Peyer's patch (tissue), 4 donors: ENCODE measurements at regions not wholly inside any gene's neighbourhood (a gene's known extent, or its start where the extent isn't known, plus 50 kb on each side); places are given as distances from the start of the nearest gene placed in this dataset.

Source experiments
- DNase-seq, 3 donors: peaks; one replicate each; pipeline ENCODE4 v3.0.0-alpha.2; 2017 to 2019
- H3K27ac ChIP-seq, 4 donors: fragments of 200-600 bp; sonication (generic); one replicate each; pipeline ENCODE4 v1.5.1; 2016 to 2019
- H3K27me3 ChIP-seq, 2 donors: fragments of 200-600 bp; sonication (generic); one replicate each; pipeline ENCODE4 v1.5.1; 2019
- H3K36me3 ChIP-seq, 3 donors: fragments of 200-600 bp; sonication (generic); one replicate each; pipeline ENCODE4 v1.5.1; 2016 to 2019
- H3K4me1 ChIP-seq, 4 donors: fragments of 200-600 bp; sonication (generic); one replicate each; pipeline ENCODE4 v1.5.1; 2016 to 2019
- H3K4me3 ChIP-seq, 4 donors: fragments of 200-600 bp; sonication (generic); 1 replicate in 3 of 4; 2 replicates in 1 of 4; pipeline ENCODE4 v1.5.1; 2016 to 2019; ENCODE audit warnings: mild to moderate bottlenecking in 1 of 4
- H3K9me3 ChIP-seq, 4 donors: fragments of 200-600 bp; sonication (generic); one replicate each; pipeline ENCODE4 v1.5.1; 2016 to 2019; ENCODE audit warnings: mild to moderate bottlenecking in 1 of 4
- POLR2A ChIP-seq, 2 donors: fragments of 450-650 bp; IDR thresholded peaks; one replicate each; pipeline ENCODE4 v1.5.1; 2017; ENCODE audit warnings: antibody characterized with exemption in 2 of 2, mild to moderate bottlenecking in 2 of 2, moderate library complexity in 2 of 2
- TF ChIP-seq, protein P1 (sequence below), 6 experiments: fragments of 450-650 bp in 4 of 6; fragments of 200-600 bp in 2 of 6; sonication (generic) in 1 of 6; IDR thresholded peaks; one replicate each; pipeline ENCODE4 v1.5.1; 2017 to 2019; ENCODE audit warnings: antibody characterized with exemption in 6 of 6, mild to moderate bottlenecking in 3 of 6, moderate library complexity in 1 of 6

GRCh38 chr5:7210549-7210948, 185.4 kb upstream of the ADCY2 start:
- Histone ChIP-seq H3K27me3 (no peaks in the 10 kb centered on the region), H3K36me3 (no peaks in the 10 kb centered on the region), H3K4me3 (no peak overlapping the region), H3K27ac (peak overlapping the region in 1 of 4 donors; percentile 20), H3K9me3 (no peaks in the 10 kb centered on the region), H3K4me1 (peaks cover 0 to 5% (median 2%) of the 10 kb centered on the region in 4 donors)
- TF ChIP-seq, protein P1, sequence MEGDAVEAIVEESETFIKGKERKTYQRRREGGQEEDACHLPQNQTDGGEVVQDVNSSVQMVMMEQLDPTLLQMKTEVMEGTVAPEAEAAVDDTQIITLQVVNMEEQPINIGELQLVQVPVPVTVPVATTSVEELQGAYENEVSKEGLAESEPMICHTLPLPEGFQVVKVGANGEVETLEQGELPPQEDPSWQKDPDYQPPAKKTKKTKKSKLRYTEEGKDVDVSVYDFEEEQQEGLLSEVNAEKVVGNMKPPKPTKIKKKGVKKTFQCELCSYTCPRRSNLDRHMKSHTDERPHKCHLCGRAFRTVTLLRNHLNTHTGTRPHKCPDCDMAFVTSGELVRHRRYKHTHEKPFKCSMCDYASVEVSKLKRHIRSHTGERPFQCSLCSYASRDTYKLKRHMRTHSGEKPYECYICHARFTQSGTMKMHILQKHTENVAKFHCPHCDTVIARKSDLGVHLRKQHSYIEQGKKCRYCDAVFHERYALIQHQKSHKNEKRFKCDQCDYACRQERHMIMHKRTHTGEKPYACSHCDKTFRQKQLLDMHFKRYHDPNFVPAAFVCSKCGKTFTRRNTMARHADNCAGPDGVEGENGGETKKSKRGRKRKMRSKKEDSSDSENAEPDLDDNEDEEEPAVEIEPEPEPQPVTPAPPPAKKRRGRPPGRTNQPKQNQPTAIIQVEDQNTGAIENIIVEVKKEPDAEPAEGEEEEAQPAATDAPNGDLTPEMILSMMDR (IDR thresholded peaks at IDR 0.05): no peak
- TF ChIP-seq POLR2A (IDR thresholded peaks at IDR 0.05): no peak
- DNase-seq: no peak

- TF ChIP-seq, protein P1 (IDR thresholded peaks at IDR 0.05): no peak
- TF ChIP-seq POLR2A (IDR thresholded peaks at IDR 0.05): no peak
- H3K4me3 ChIP-seq: no peak overlapping the region
- no peaks in the 10 kb centered on the region for H3K36me3 ChIP-seq
- H3K9me3 ChIP-seq: no peaks in the 10 kb centered on the region
- DNase-seq: no peak
- peaks cover 0 to 5% (median under 1%) of the 10 kb centered on the region in 4 donors for H3K4me1 ChIP-seq
- no peak overlapping the region for H3K27ac ChIP-seq
- H3K27me3 ChIP-seq: no peaks in the 10 kb centered on the region
Measured at GRCh38 chr5:7213525-7213924, 182.4 kb upstream of the ADCY2 start.

DNA sequence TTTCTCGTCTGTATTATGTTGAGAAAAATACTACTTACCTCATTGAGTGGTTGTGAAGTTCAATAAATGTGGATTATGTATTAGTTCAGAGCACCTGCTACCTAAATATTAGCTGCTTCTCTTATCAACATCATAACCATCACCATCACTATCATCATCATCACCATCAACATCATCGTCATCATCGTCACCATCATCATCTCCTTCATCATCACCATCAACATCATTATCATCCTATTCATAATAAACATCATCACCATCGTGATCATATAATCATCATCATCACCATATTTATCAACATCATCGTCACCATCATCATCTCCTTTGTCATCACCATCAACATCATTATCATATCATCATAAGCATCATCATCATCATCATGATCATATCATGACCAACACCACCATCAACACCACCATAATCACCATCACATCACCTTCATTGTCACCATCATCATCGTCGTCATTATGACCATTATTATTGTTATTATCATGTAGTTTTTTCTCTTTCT, 181.0 kb upstream of the ADCY2 start:
- no peak for TF ChIP-seq POLR2A (IDR thresholded peaks at IDR 0.05)
- TF ChIP-seq, protein P1 (IDR thresholded peaks at IDR 0.05): no peak
- Histone ChIP-seq H3K36me3 (no peaks in the 10 kb centered on the region), H3K27me3 (no peaks in the 10 kb centered on the region), H3K9me3 (no peaks in the 10 kb centered on the region), H3K4me1 (no peaks in the 10 kb centered on the region), H3K27ac (no peak overlapping the region), H3K4me3 (no peak overlapping the region)
- no peak for DNase-seq

GRCh38 chr5:7218141-7218540, 177.8 kb upstream of the ADCY2 start:
- Histone ChIP-seq H3K9me3 (no peaks in the 10 kb centered on the region), H3K27me3 (no peaks in the 10 kb centered on the region), H3K36me3 (no peaks in the 10 kb centered on the region), H3K4me1 (no peaks in the 10 kb centered on the region), H3K27ac (no peak overlapping the region), H3K4me3 (no peak overlapping the region)
- TF ChIP-seq, protein P1 (IDR thresholded peaks at IDR 0.05): no peak
- no peak for TF ChIP-seq POLR2A (IDR thresholded peaks at IDR 0.05)
- no peak for DNase-seq

GRCh38 chr5:7220156-7220555, 175.8 kb upstream of the ADCY2 start:
- no peak for DNase-seq
- Histone ChIP-seq H3K27me3 (no peaks in the 10 kb centered on the region), H3K4me3 (no peak overlapping the region), H3K36me3 (no peaks in the 10 kb centered on the region), H3K4me1 (no peaks in the 10 kb centered on the region), H3K27ac (no peak overlapping the region), H3K9me3 (no peaks in the 10 kb centered on the region)
- TF ChIP-seq POLR2A (IDR thresholded peaks at IDR 0.05): no peak
- TF ChIP-seq, protein P1 (IDR thresholded peaks at IDR 0.05): no peak

GRCh38 chr5:7221041-7221440, 174.9 kb upstream of the ADCY2 start:
- H3K9me3 ChIP-seq: no peaks in the 10 kb centered on the region
- DNase-seq: no peak
- H3K4me3 ChIP-seq: no peak overlapping the region

More at GRCh38 chr5:7221041-7221440, 174.9 kb upstream of the ADCY2 start:
- Histone ChIP-seq H3K4me1 (no peaks in the 10 kb centered on the region), H3K27me3 (no peaks in the 10 kb centered on the region), H3K36me3 (no peaks in the 10 kb centered on the region), H3K27ac (no peak overlapping the region)
- no peak for TF ChIP-seq POLR2A (IDR thresholded peaks at IDR 0.05)
